MM.1S (cell line): ENCODE measurements at regions not wholly inside any gene's neighbourhood (a gene's known extent, or its start where the extent isn't known, plus 50 kb on each side); places are given as distances from the start of the nearest gene placed in this dataset.

Experiments used
- DNase-seq: peaks from one replicate; pipeline ENCODE4 v3.0.0-alpha.2; 2015
- H2AFZ ChIP-seq: fragments of 300-600 bp; sonication (generic); 2 replicates; pipeline ENCODE4 v1.6.0; 2016; ENCODE audit warnings: antibody characterized with exemption, low read length
- H3F3A ChIP-seq: fragments of 300-600 bp; sonication (generic); 2 replicates; pipeline ENCODE4 v1.6.1; 2016; ENCODE audit warnings: mild to moderate bottlenecking, antibody characterized with exemption, low read length, moderate library complexity, mixed read lengths; ENCODE audit not compliant: insufficient read depth
- H3K27ac ChIP-seq: fragments of 300-600 bp; sonication (generic); 2 replicates; pipeline ENCODE4 v1.5.1; 2016; ENCODE audit warnings: mild to moderate bottlenecking, low read length
- H3K27me3 ChIP-seq: fragments of 300-600 bp; sonication (generic); replicated peaks from 2 replicates; pipeline ENCODE4 v1.6.0; 2016; ENCODE audit warnings: low read length; ENCODE audit not compliant: insufficient read depth
- H3K36me3 ChIP-seq: fragments of 300-600 bp; sonication (generic); replicated peaks from 2 replicates; pipeline ENCODE4 v1.6.1; 2016; ENCODE audit warnings: mild to moderate bottlenecking, low read length, mixed read lengths; ENCODE audit not compliant: insufficient read depth
- H3K4me1 ChIP-seq: fragments of 300-600 bp; sonication (generic); 2 replicates; pipeline ENCODE4 v1.6.1; 2016; ENCODE audit warnings: low read length, mixed read lengths
- H3K4me2 ChIP-seq: fragments of 300-600 bp; sonication (generic); 2 replicates; pipeline ENCODE4 v1.6.0; 2016; ENCODE audit warnings: low read depth, low read length
- H3K4me3 ChIP-seq: fragments of 300-600 bp; sonication (generic); 2 replicates; pipeline ENCODE4 v1.5.1; 2016; ENCODE audit warnings: low read length, mixed read lengths
- H3K79me2 ChIP-seq: fragments of 300-600 bp; sonication (generic); 2 replicates; pipeline ENCODE4 v1.6.1; 2016; ENCODE audit warnings: mixed run types, low read length, mixed read lengths
- H3K9ac ChIP-seq: fragments of 300-600 bp; sonication (generic); 2 replicates; pipeline ENCODE4 v1.6.1; 2016; ENCODE audit warnings: low read length, mixed read lengths
- H3K9me2 ChIP-seq: fragments of 300-600 bp; sonication (generic); replicated peaks from 2 replicates; pipeline ENCODE4 v1.6.1; 2016; ENCODE audit warnings: mild to moderate bottlenecking, low read length, mixed read lengths; ENCODE audit not compliant: insufficient read depth
- H3K9me3 ChIP-seq: fragments of 300-600 bp; sonication (generic); replicated peaks from 2 replicates; pipeline ENCODE4 v1.6.1; 2016; ENCODE audit warnings: mild to moderate bottlenecking, low read length, mixed read lengths; ENCODE audit not compliant: insufficient read depth
- H4K20me1 ChIP-seq: fragments of 300-600 bp; sonication (generic); 2 replicates; pipeline ENCODE4 v1.6.1; 2016; ENCODE audit warnings: mild to moderate bottlenecking, low read length, moderate library complexity, mixed read lengths; ENCODE audit not compliant: insufficient read depth
- EZH2 ChIP-seq: fragments of 300-600 bp; sonication (generic); optimal IDR thresholded peaks from 2 replicates; pipeline ENCODE3; 2017; ENCODE audit warnings: low read depth, mild to moderate bottlenecking, antibody characterized with exemption, low read length, mixed read lengths
- EZH2phosphoT487 ChIP-seq: fragments of 300-600 bp; sonication (generic); IDR thresholded peaks from 2 replicates; pipeline ENCODE4 v1.6.1; 2018; ENCODE audit warnings: antibody characterized with exemption, low read length
- TF ChIP-seq, protein P1 (sequence below): fragments of 300-600 bp; sonication (generic); IDR thresholded peaks from 2 replicates; pipeline ENCODE4 v1.5.1; 2016; ENCODE audit warnings: antibody characterized with exemption, low read length, mixed read lengths

DNA sequence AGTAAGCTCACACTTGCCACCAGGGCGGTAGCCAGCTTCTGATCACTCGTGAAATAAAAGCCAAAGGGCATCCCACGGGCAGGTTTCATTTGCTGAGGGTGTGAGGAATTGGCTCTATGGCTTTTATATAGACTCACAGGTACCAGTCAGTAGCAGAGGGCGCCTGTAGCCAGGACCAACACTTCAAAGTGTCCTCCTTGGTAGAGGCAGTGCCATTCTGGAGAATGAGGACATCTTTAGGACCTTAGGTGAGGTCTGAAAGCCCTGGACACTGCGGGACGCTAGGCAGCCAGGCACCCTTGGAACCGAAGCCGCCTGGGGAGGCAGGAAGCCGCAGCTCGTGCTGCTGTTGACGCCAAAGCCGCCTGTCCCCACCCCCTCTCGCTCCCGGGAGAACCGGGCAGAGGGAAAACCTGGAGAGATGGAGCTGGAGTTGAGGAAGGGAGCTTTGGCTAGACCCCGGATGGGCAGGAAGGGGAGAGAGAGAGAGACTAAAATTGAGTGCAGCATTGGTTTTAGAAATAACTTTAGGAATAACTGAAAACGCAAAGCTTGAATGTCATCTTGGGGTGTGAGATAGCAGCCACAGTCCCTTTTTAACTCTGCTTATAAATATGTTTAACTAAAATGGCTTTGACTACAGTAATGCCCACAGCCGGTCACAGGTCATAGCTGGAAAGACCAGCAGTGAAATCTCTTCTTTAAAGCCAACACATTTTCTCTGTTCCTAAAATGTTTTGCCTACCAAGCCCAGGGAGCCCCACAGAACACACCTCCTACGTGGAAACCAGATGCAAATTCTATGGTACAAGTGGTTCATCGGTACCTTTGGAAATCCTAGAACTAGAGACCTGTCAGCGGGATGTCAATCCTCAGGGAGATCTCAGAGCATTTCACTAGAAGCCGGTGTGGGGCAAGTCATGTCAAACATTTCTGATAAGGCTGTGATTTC is 128.5 kb upstream of the CDYL start:
- peak overlapping the region; percentile 67 for H3K4me2 ChIP-seq
- H3K4me3 ChIP-seq, result peak overlapping the region; percentile 40
- H3K9ac ChIP-seq, result no peak overlapping the region

GRCh38 chr6:4645713-4646360 is 130.4 kb upstream of the CDYL start:
- H2AFZ ChIP-seq, result no peak overlapping the region
- no peak overlapping the region for H3K4me3 ChIP-seq
- H3K4me1 ChIP-seq, result no peaks in the 10 kb centered on the region
- no peaks in the 10 kb centered on the region for H3F3A ChIP-seq
- no peak overlapping the region for H3K9ac ChIP-seq
- no peaks in the 10 kb centered on the region for H3K9me2 ChIP-seq
- no peak for TF ChIP-seq EZH2phosphoT487
- TF ChIP-seq EZH2, result no peak
- TF ChIP-seq, protein P1, sequence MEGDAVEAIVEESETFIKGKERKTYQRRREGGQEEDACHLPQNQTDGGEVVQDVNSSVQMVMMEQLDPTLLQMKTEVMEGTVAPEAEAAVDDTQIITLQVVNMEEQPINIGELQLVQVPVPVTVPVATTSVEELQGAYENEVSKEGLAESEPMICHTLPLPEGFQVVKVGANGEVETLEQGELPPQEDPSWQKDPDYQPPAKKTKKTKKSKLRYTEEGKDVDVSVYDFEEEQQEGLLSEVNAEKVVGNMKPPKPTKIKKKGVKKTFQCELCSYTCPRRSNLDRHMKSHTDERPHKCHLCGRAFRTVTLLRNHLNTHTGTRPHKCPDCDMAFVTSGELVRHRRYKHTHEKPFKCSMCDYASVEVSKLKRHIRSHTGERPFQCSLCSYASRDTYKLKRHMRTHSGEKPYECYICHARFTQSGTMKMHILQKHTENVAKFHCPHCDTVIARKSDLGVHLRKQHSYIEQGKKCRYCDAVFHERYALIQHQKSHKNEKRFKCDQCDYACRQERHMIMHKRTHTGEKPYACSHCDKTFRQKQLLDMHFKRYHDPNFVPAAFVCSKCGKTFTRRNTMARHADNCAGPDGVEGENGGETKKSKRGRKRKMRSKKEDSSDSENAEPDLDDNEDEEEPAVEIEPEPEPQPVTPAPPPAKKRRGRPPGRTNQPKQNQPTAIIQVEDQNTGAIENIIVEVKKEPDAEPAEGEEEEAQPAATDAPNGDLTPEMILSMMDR, result no peak
- H3K27ac ChIP-seq, result no peak overlapping the region
- H3K27me3 ChIP-seq, result no peaks in the 10 kb centered on the region
- no peak overlapping the region for H3K4me2 ChIP-seq
- H3K36me3 ChIP-seq, result no peaks in the 10 kb centered on the region
- no peak for DNase-seq
- no peaks in the 10 kb centered on the region for H3K9me3 ChIP-seq
- H4K20me1 ChIP-seq, result no peaks in the 10 kb centered on the region
- no peaks in the 10 kb centered on the region for H3K79me2 ChIP-seq

More for the DNA sequence above, 128.5 kb upstream of the CDYL start:
- no peaks in the 10 kb centered on the region for H3K79me2 ChIP-seq
- no peaks in the 10 kb centered on the region for H3K9me2 ChIP-seq
- no peaks in the 10 kb centered on the region for H3K9me3 ChIP-seq
- DNase-seq, result peak; percentile 20
- H3K27ac ChIP-seq, result no peak overlapping the region
- no peaks in the 10 kb centered on the region for H3F3A ChIP-seq
- H3K36me3 ChIP-seq, result no peaks in the 10 kb centered on the region
- TF ChIP-seq EZH2 (no peak), EZH2phosphoT487 (no peak)
- TF ChIP-seq, protein P1, result no peak
- H2AFZ ChIP-seq, result peak overlapping the region; percentile 62
- no peaks in the 10 kb centered on the region for H3K4me1 ChIP-seq
- H3K27me3 ChIP-seq, result no peaks in the 10 kb centered on the region
- H4K20me1 ChIP-seq, result no peaks in the 10 kb centered on the region

DNA sequence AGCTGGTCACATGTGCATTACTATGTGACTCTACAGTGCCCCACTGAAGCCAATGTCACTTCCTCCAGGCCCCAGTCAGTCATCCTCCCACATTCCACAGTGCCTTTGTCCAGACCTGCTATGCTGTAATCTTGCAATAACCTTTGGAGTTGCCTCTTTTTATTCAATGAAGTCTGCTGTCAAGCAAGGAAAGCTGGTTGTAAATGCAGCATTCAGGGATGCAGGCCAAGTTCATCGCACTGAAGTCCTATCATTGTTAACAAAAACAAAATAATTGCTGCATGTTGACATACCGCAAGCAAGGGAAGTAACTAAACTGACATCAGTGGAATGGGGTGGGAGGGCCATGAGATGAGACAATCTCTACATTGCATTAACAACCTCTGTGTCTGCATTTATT is 131.2 kb upstream of the CDYL start:
- H3K9me2 ChIP-seq, result no peaks in the 10 kb centered on the region
- no peak overlapping the region for H3K9ac ChIP-seq
- no peak overlapping the region for H3K27ac ChIP-seq
- H3K27me3 ChIP-seq, result no peaks in the 10 kb centered on the region
- TF ChIP-seq, protein P1, result no peak
- TF ChIP-seq EZH2 (no peak), EZH2phosphoT487 (no peak)
- H3K4me2 ChIP-seq, result no peak overlapping the region
- no peak overlapping the region for H3K4me3 ChIP-seq
- no peak overlapping the region for H2AFZ ChIP-seq
- H3K79me2 ChIP-seq, result no peaks in the 10 kb centered on the region
- H3K36me3 ChIP-seq, result no peaks in the 10 kb centered on the region
- no peaks in the 10 kb centered on the region for H3K9me3 ChIP-seq
- H3F3A ChIP-seq, result no peaks in the 10 kb centered on the region
- H3K4me1 ChIP-seq, result no peaks in the 10 kb centered on the region
- no peak for DNase-seq
- no peaks in the 10 kb centered on the region for H4K20me1 ChIP-seq
